DMS53 (cell line): ENCODE measurements at regions not wholly inside any gene's neighbourhood (a gene's known extent, or its start where the extent isn't known, plus 50 kb on each side); places are given as distances from the start of the nearest gene placed in this dataset.

Source experiments
- DNase-seq: peaks from one replicate; lab custom pipeline; 2025; lab: John Stamatoyannopoulos, UW

- DNase-seq = no peak
Measured at GRCh38 chr18:56021809-56022195, 433.8 kb upstream of the TCF4 start.

GRCh38 chr18:56021136-56021808 lies 433.3 kb upstream of the TCF4 start:
- no peak for DNase-seq

GRCh38 chr18:56019908-56020307 lies 431.9 kb upstream of the TCF4 start:
- DNase-seq = no peak

- no peak for DNase-seq
Measured at GRCh38 chr18:56019156-56019555, 431.2 kb upstream of the TCF4 start.

- no peak for DNase-seq
Measured at GRCh38 chr18:56009411-56009810, 421.4 kb upstream of the TCF4 start.

GRCh38 chr18:56003720-56004088 lies 415.7 kb upstream of the TCF4 start:
- no peak for DNase-seq

- DNase-seq = no peak
Measured at GRCh38 chr18:56003009-56003719, 415.2 kb upstream of the TCF4 start.

GRCh38 chr18:56001576-56001975 lies 413.6 kb upstream of the TCF4 start:
- DNase-seq = no peak

GRCh38 chr18:56000041-56000440 lies 412.0 kb upstream of the TCF4 start:
- DNase-seq = no peak

- no peak for DNase-seq
Measured at GRCh38 chr18:55999641-56000040, 411.6 kb upstream of the TCF4 start.

- no peak for DNase-seq
Measured at GRCh38 chr18:55998801-55999385, 410.9 kb upstream of the TCF4 start.

GRCh38 chr18:55998071-55998522 lies 410.1 kb upstream of the TCF4 start:
- DNase-seq = no peak

- DNase-seq = no peak
Measured at GRCh38 chr18:55997151-55997561, 409.2 kb upstream of the TCF4 start.

- no peak for DNase-seq
Measured at GRCh38 chr18:55996717-55997116, 408.7 kb upstream of the TCF4 start.

GRCh38 chr18:55990186-55990585 lies 402.2 kb upstream of the TCF4 start:
- no peak for DNase-seq

- peak; percentile 61 for DNase-seq
Measured at GRCh38 chr18:55988537-55988936, 400.5 kb upstream of the TCF4 start.

- no peak for DNase-seq
Measured at GRCh38 chr18:55983433-55983832, 395.4 kb upstream of the TCF4 start.

GRCh38 chr18:55982992-55983391 lies 395.0 kb upstream of the TCF4 start:
- peak; percentile 21 for DNase-seq

- DNase-seq = no peak
Measured at GRCh38 chr18:55981712-55982475, 393.9 kb upstream of the TCF4 start.

- DNase-seq = no peak
Measured at GRCh38 chr18:55974521-55974920, 386.5 kb upstream of the TCF4 start.

- no peak for DNase-seq
Measured at GRCh38 chr18:55968550-55968949, 380.6 kb upstream of the TCF4 start.

GRCh38 chr18:55967019-55967418 lies 379.0 kb upstream of the TCF4 start:
- DNase-seq = no peak

- DNase-seq = no peak
Measured at GRCh38 chr18:55964171-55964570, 376.2 kb upstream of the TCF4 start.
